Testis (tissue), 2 donors: ENCODE measurements at regions not wholly inside any gene's neighbourhood (a gene's known extent, or its start where the extent isn't known, plus 50 kb on each side); places are given as distances from the start of the nearest gene placed in this dataset.

Experiments
- POLR2A ChIP-seq: fragments of 450-650 bp; IDR thresholded peaks from one replicate; pipeline ENCODE4 v1.6.1; 2017; ENCODE audit warnings: antibody characterized with exemption, mild to moderate bottlenecking, moderate library complexity
- TF ChIP-seq, protein P1 (sequence below), 3 experiments: fragments of 450-650 bp in 2 of 3; fragments of 200-600 bp in 1 of 3; sonication (generic) in 1 of 3; IDR thresholded peaks; one replicate each; pipeline ENCODE4 v1.5.1; 2016 to 2019; ENCODE audit warnings: antibody characterized with exemption in 3 of 3, mild to moderate bottlenecking in 2 of 3, moderate library complexity in 1 of 3

DNA sequence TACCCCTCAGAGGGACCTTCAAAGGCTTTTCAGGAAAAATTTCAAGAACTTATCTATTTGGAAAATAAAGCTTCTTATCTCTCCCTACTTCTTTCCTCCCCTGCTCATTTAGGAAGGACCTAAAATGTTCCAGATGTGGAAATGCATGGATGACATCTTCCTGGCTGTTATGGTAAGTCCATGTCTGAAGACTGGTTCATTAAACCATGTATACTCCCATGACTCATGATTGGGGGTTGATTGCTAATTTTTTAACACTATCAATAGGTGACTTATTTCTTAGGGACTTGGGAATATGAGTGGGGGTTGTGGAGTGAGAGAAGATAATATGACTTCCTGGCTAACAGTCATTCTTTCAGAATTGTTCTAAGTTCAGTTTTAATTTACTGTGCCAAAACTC lies 104.0 kb upstream of the PARD3B start:
- TF ChIP-seq, protein P1, sequence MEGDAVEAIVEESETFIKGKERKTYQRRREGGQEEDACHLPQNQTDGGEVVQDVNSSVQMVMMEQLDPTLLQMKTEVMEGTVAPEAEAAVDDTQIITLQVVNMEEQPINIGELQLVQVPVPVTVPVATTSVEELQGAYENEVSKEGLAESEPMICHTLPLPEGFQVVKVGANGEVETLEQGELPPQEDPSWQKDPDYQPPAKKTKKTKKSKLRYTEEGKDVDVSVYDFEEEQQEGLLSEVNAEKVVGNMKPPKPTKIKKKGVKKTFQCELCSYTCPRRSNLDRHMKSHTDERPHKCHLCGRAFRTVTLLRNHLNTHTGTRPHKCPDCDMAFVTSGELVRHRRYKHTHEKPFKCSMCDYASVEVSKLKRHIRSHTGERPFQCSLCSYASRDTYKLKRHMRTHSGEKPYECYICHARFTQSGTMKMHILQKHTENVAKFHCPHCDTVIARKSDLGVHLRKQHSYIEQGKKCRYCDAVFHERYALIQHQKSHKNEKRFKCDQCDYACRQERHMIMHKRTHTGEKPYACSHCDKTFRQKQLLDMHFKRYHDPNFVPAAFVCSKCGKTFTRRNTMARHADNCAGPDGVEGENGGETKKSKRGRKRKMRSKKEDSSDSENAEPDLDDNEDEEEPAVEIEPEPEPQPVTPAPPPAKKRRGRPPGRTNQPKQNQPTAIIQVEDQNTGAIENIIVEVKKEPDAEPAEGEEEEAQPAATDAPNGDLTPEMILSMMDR (IDR thresholded peaks at IDR 0.05), result no peak
- no peak for TF ChIP-seq POLR2A
